ENCODE measurements at regions not wholly inside any gene's neighbourhood (a gene's known extent, or its start where the extent isn't known, plus 50 kb on each side); places are given as distances from the start of the nearest gene placed in this dataset.

GRCh38 chr7:84251277-84251781, 56.7 kb upstream of the SEMA3A start:
- Histone ChIP-seq H3K9me2 (no peaks in the 10 kb centered on the region), H3K9ac (no peak overlapping the region), H3K79me2 (ENCODE audit: insufficient read depth) (no peaks in the 10 kb centered on the region), H4K20me1 (ENCODE audit: insufficient read depth) (no peaks in the 10 kb centered on the region), H2AFZ (ENCODE audit: low read depth) (no peak overlapping the region; the same call in 1 of the 2 replicates), H3K27me3 (ENCODE audit: insufficient read depth) (no peaks in the 10 kb centered on the region), H3K9me3 (no peaks in the 10 kb centered on the region), H3K4me1 (ENCODE audit: control insufficient read depth in 1 of 2, insufficient read depth in 2 of 2, low read depth in 1 of 2, low read length in 1 of 2) (no peaks in the 10 kb centered on the region; a peak in 1 of 4 replicates), H3K27ac (ENCODE audit: low read depth in 2 of 2, low read length in 1 of 2) (peak overlapping the region in 1 of 2 experiments; percentile 26; a peak in 1 of 4 replicates), H3K4me2 (no peak overlapping the region), H3K4me3 (ENCODE audit: low read depth in 2 of 2, low read length in 1 of 2) (no peak overlapping the region), H3K36me3 (replicated peaks in 1 of 2; ENCODE audit: control insufficient read depth in 1 of 2, insufficient read depth in 2 of 2, low read length in 1 of 2) (no peaks in the 10 kb centered on the region), H3F3A (replicated peaks; ENCODE audit: insufficient read depth) (no peaks in the 10 kb centered on the region)
- ChIA-PET POLR2A (no interaction called here), CTCF (no interaction called here)
- TF ChIP-seq JUND (IDR thresholded peaks at IDR 0.05) (peak; percentile 25; the same call in 1 of the 2 replicates), CTCF (IDR thresholded peaks at IDR 0.05) (no peak), EP300 (IDR thresholded peaks at IDR 0.05; ENCODE audit: borderline replicate concordance in 1 of 2, low read depth in 1 of 2, low read length in 1 of 2) (no peak), FOSL2 (IDR thresholded peaks at IDR 0.05; ENCODE audit: borderline replicate concordance, low read depth) (peak; percentile 28; the same call in 1 of the 2 replicates), RCOR1 (IDR thresholded peaks at IDR 0.05; ENCODE audit: low read length) (no peak)
- WGBS (ENCODE audit: low lambda C conversion rate) = 70% methylated on average over 3 of the region's 3 CpGs
- no peak for DNase-seq

GRCh38 chr7:84250452-84250851, 55.9 kb upstream of the SEMA3A start:
- no peak for DNase-seq
- H3F3A ChIP-seq (replicated peaks; ENCODE audit: insufficient read depth) = no peaks in the 10 kb centered on the region
- no peaks in the 10 kb centered on the region for H3K79me2 ChIP-seq (ENCODE audit: insufficient read depth)
- no peaks in the 10 kb centered on the region for H3K9me2 ChIP-seq
- TF ChIP-seq USF2 (IDR thresholded peaks at IDR 0.05; ENCODE audit: borderline replicate concordance, low read depth, low read length) (no peak), USF1 (IDR thresholded peaks at IDR 0.05; ENCODE audit: borderline replicate concordance, low read depth) (no peak), SMC3 (IDR thresholded peaks at IDR 0.05; ENCODE audit: low read depth, low read length) (no peak), FOXM1 (IDR thresholded peaks at IDR 0.05; ENCODE audit: low read depth) (no peak), CHD2 (IDR thresholded peaks at IDR 0.05; ENCODE audit: low read length, partially characterized antibody) (no peak), NFIC (IDR thresholded peaks at IDR 0.05; ENCODE audit: borderline replicate concordance) (no peak; the same call in 1 of the 2 replicates), TCF12 (IDR thresholded peaks at IDR 0.05) (no peak), ZBTB33 (IDR thresholded peaks at IDR 0.05; ENCODE audit: borderline replicate concordance, low read depth) (no peak), TAF1 (IDR thresholded peaks at IDR 0.05; ENCODE audit: borderline replicate concordance, low read depth, low read length) (no peak), JUND (IDR thresholded peaks at IDR 0.05) (no peak), SIN3A (IDR thresholded peaks at IDR 0.05; ENCODE audit: borderline replicate concordance, low read depth, low read length) (no peak)
- no peaks in the 10 kb centered on the region for H4K20me1 ChIP-seq (ENCODE audit: insufficient read depth)
- ChIA-PET POLR2A (no interaction called here), CTCF (no interaction called here)
- H3K9me3 ChIP-seq = no peaks in the 10 kb centered on the region
- no peak overlapping the region for H2AFZ ChIP-seq (ENCODE audit: low read depth)
- no peak overlapping the region for H3K27ac ChIP-seq (ENCODE audit: low read depth in 2 of 2, low read length in 1 of 2)
- H3K4me3 ChIP-seq (ENCODE audit: low read depth in 2 of 2, low read length in 1 of 2) = no peak overlapping the region
- H3K36me3 ChIP-seq (replicated peaks in 1 of 2; ENCODE audit: control insufficient read depth in 1 of 2, insufficient read depth in 2 of 2, low read length in 1 of 2) = no peaks in the 10 kb centered on the region
- no peaks in the 10 kb centered on the region for H3K27me3 ChIP-seq (ENCODE audit: insufficient read depth)
- H3K9ac ChIP-seq = no peak overlapping the region
- H3K4me1 ChIP-seq (ENCODE audit: control insufficient read depth in 1 of 2, insufficient read depth in 2 of 2, low read depth in 1 of 2, low read length in 1 of 2) = no peaks in the 10 kb centered on the region; a peak in 1 of 4 replicates
- no peak overlapping the region for H3K4me2 ChIP-seq
